ENCODE measurements at regions not wholly inside any gene's neighbourhood (a gene's known extent, or its start where the extent isn't known, plus 50 kb on each side); places are given as distances from the start of the nearest gene placed in this dataset.

DNA sequence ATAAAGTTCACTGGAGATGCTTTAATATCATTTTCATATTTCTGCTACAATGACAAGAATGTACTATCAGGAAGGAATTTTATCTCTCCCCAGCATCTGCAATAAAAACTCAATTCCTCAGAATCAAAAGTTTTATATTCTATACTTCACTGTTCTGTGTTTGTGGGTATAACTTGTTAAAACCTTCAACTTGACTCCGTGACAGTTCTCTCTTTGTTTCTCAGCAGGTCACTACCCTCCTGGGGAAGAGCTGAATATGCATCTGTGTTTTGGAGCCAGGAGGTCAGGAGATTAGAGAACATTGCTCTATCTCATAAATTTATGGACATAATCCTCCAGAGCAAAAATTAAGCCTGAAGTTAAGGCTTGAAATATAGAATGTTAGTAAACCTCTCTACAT is 411.4 kb downstream of the TRIB2 start:
- TF ChIP-seq, protein P1, sequence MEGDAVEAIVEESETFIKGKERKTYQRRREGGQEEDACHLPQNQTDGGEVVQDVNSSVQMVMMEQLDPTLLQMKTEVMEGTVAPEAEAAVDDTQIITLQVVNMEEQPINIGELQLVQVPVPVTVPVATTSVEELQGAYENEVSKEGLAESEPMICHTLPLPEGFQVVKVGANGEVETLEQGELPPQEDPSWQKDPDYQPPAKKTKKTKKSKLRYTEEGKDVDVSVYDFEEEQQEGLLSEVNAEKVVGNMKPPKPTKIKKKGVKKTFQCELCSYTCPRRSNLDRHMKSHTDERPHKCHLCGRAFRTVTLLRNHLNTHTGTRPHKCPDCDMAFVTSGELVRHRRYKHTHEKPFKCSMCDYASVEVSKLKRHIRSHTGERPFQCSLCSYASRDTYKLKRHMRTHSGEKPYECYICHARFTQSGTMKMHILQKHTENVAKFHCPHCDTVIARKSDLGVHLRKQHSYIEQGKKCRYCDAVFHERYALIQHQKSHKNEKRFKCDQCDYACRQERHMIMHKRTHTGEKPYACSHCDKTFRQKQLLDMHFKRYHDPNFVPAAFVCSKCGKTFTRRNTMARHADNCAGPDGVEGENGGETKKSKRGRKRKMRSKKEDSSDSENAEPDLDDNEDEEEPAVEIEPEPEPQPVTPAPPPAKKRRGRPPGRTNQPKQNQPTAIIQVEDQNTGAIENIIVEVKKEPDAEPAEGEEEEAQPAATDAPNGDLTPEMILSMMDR (conservative IDR thresholded peaks at IDR 0.05) = no peak
- no peak for TF ChIP-seq ZFX (IDR thresholded peaks at IDR 0.05)
- no peak overlapping the region for H3K27ac ChIP-seq

DNA sequence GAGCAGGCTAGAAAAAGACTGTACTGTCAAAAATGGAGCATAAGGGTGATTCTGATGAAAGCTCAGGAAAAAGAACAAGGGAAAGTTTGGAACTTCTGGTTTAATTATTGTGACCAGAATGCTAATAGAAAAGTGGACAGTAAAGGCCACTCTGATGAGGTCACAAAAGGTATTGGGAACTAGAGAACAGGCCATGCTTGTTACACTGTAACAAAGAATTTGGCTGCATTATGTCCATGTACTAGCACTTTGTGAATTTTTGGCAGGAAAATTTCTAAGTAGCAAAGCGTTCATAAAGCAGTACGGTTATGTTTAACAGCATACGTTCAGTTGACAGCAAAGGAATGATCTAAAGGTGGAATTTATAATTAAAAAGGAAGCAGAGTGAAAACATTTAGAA is 418.6 kb downstream of the TRIB2 start:
- TF ChIP-seq, protein P1 (conservative IDR thresholded peaks at IDR 0.05) = no peak
- no peak for TF ChIP-seq ZFX (IDR thresholded peaks at IDR 0.05)
- no peak overlapping the region for H3K27ac ChIP-seq

DNA sequence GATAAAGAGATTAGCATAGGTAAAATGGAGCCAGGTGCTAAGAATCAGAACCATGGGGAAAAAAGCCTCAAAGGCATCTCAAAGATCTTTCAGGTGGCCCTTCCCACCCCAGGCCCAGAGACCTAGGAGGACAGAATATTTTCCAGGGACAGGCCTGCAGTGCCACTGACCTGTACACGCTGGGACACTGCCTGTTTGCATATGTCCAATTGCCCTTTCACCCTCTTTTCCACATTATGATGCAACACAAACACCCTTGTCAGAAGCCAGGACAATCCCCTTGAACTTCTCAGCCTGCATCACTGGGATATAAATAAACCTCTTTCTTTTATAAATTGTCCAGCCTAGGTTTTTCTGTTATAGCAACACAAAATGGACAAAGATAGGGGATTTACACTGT is 419.1 kb downstream of the TRIB2 start:
- TF ChIP-seq, protein P1 (conservative IDR thresholded peaks at IDR 0.05) = no peak
- TF ChIP-seq ZFX (IDR thresholded peaks at IDR 0.05) = no peak
- no peak overlapping the region for H3K27ac ChIP-seq

DNA sequence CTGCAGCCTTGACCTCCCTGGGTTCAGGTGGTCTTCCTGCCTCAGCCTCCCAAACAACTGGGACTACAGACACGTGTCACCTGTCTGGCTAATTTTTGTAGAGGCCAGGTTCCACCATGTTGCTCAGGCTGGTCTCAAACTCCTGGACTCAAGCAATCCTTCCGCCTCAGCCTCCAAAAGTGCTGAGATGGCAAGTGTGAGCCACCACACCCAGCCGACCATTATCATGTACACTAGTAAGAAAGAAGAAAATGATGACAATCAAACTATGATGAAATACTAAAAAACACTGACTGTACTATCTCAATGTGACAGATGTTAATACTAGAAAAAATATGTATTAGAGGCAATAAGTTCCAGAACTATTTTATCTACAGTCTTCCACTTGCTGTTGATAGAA is 420.9 kb downstream of the TRIB2 start:
- TF ChIP-seq, protein P1 (conservative IDR thresholded peaks at IDR 0.05) = no peak
- TF ChIP-seq ZFX (IDR thresholded peaks at IDR 0.05) = no peak

DNA sequence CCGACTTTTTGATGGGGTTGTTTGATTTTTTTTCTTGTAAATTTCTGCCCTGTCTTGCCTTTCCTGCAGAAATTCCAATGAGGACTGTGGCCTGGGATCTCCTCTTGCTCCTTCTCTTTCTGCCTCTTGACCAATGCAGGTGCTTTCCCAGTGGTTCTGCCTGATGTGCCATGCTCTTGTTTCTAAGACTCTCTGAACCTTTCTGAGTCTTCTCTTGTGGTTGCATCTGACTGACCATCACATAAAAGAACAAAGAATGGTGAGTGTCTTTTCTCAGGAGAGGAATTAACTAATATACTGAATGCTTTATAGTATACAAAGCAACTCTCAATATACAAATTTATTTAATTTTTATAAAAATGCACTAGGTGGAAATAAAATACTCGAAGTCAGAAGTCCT is 424.6 kb downstream of the TRIB2 start:
- H3K27ac ChIP-seq = no peak overlapping the region
- no peak for TF ChIP-seq ZFX (IDR thresholded peaks at IDR 0.05)
- TF ChIP-seq, protein P1 (conservative IDR thresholded peaks at IDR 0.05) = no peak

More for the DNA sequence above, 420.9 kb downstream of the TRIB2 start:
- H3K27ac ChIP-seq = no peak overlapping the region

DNA sequence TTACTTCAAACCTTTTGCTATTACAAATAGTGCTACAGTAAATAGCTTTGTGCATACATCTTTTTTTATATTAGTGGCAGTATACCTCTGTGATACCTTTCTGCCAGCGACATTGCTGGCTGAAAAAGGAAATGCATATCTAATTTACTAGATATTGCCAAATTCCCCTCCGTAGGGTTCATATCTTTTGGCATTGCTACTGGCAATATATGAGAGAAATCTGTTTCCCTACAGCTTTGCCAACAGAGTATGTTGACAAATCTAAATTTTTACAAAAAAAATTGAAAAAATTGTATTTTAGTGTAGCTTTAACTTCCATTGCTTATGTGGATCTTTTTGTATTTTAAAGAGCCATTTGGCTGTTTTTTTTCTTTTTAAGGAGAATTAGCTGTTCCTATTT is 426.7 kb downstream of the TRIB2 start:
- H3K27ac ChIP-seq = no peak overlapping the region
- TF ChIP-seq, protein P1 (conservative IDR thresholded peaks at IDR 0.05) = peak; percentile 20; the same call in 1 of the 2 replicates
- TF ChIP-seq ZFX (IDR thresholded peaks at IDR 0.05) = no peak

DNA sequence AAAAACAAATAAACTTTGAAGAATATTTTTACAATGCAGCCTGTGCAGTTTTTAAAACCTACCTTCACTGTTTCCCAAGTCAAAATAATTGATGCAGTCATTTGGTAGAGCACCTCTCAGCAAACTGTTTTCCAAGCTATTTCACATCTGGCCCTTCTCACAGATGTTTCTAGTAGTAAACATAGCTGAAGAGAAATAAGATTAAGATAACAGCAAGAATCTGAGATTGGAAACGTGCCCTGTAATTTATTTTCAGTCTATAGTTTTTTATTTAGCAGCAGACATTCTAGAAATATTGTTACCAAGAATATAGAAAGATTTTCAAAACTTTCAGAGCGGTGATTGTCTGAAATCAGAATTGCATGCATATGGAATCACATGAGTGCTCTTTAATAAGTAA is 440.2 kb downstream of the TRIB2 start:
- H3K27ac ChIP-seq = no peak overlapping the region
- TF ChIP-seq, protein P1 (conservative IDR thresholded peaks at IDR 0.05) = no peak
- TF ChIP-seq ZFX (IDR thresholded peaks at IDR 0.05) = no peak

Data from C4-2B (cell line).